Neuron (in vitro differentiated cells): ENCODE measurements at regions not wholly inside any gene's neighbourhood (a gene's known extent, or its start where the extent isn't known, plus 50 kb on each side); places are given as distances from the start of the nearest gene placed in this dataset.
"Not testable (repeated sequence)": the region's sequence is repeated elsewhere in the genome, so short reads cannot be mapped to it uniquely, and the experiment has no call there.

Experiments used
- H2AFZ ChIP-seq: one replicate; pipeline ENCODE4 v1.6.1; 2013; ENCODE audit warnings: low read depth, mild to moderate bottlenecking, inconsistent platforms, low read length, moderate library complexity
- H3K27me3 ChIP-seq: one replicate; pipeline ENCODE4 v1.6.1; 2013; ENCODE audit warnings: low read length; ENCODE audit not compliant: insufficient read depth
- H3K36me3 ChIP-seq: one replicate; pipeline ENCODE4 v1.6.1; 2013; ENCODE audit warnings: low read length; ENCODE audit not compliant: insufficient read depth
- H3K4me1 ChIP-seq: one replicate; pipeline ENCODE4 v1.6.1; 2013; ENCODE audit warnings: low read length; ENCODE audit not compliant: insufficient read depth
- H3K4me3 ChIP-seq: 2 replicates; pipeline ENCODE4 v1.5.1; 2013; ENCODE audit warnings: mild to moderate bottlenecking, low read length, moderate library complexity
- H3K9me3 ChIP-seq: one replicate; pipeline ENCODE4 v1.6.1; 2013; ENCODE audit warnings: low read length

DNA sequence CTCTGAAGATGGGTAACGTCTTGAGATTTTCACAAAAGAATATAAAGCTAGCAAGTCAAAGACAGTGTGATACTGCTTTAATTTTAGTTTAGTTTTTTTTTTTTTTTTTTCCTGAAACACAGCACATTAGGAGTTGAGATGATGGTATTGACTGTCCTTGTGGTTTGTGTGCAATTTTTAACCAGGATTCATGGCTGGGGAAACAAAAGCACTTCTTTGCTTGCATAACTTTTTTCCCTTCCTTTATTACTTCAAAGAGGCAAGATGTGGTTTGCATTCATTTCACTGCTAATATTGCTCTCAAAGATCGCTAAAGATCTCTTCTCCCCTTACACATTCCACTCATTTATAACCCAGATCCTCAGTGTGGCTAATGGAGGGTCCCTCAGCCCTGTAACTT, 157.1 kb upstream of the PZP start:
- H3K9me3 ChIP-seq = no peaks in the 10 kb centered on the region
- H3K4me3 ChIP-seq = no peak overlapping the region
- H3K4me1 ChIP-seq = no peaks in the 10 kb centered on the region
- H3K27me3 ChIP-seq = no peaks in the 10 kb centered on the region
- no peak overlapping the region for H2AFZ ChIP-seq
- H3K36me3 ChIP-seq = no peaks in the 10 kb centered on the region

DNA sequence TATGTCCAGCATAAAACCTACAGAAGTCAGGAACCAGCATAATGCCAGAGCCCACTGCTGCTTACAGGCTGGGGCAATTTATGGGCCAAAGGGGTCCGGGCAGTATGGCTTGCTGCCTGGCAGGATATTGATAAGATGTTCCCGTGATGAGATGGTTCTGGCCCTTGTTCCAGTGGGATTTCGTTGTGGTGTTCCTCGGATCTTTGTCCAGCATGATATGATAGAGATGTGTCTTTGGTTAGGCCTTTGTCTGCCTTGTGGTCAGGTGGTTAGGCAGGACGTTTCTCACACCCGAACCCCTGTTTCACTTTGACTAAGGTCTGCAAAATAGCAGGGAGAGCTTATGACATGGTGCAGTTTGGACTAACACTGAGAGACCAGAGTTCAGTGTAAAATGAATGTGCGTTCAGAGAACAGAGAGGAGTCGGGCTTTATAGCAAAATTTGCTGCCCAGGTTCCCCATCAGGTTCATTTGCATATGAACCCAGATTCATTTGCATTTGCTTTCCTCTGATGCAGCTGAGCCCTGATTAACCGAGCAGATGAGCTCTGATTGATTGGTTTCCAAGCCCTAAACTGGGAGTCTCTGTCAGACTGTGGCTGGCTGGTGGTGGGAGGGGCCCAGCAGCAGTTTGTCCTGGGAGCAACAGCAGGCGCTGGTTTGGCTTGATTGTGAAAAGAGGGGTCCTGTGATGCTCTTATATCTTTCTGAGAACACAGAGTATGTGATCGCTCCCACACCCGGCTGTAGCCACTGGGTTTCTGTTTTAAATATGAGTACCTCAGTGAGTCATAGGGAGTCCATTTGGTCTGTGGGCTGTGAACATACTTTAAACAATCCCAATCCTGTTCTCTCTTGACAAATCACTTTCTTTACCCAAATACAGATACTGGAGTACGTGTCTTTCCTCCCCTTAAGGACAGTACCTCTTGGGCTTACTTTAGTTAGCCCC, 156.3 kb upstream of the PZP start:
- H3K4me3 ChIP-seq = no peak overlapping the region
- no peaks in the 10 kb centered on the region for H3K4me1 ChIP-seq
- H3K9me3 ChIP-seq = no peaks in the 10 kb centered on the region
- H2AFZ ChIP-seq = no peak overlapping the region
- no peaks in the 10 kb centered on the region for H3K36me3 ChIP-seq
- no peaks in the 10 kb centered on the region for H3K27me3 ChIP-seq

DNA sequence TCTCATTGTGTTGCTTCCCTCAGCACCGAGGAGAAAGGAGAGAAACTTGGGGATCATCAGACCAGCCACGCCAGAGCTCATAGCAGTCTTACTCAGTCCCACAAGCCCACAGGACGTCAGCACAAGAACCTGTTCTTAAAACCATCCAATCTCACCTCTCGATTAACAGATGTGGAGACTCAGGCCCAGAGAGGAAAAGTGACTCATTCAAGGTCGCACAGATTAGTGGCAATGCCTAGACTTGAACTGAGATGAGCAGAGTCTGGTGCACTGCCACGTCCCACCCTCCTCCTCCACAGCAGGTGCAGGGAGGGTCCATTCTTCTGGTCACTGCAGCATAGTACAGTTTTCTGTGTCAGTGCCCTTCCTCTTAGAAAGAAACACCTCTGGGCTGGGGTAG, 154.9 kb upstream of the PZP start:
- H3K4me1 ChIP-seq = no peaks in the 10 kb centered on the region

DNA sequence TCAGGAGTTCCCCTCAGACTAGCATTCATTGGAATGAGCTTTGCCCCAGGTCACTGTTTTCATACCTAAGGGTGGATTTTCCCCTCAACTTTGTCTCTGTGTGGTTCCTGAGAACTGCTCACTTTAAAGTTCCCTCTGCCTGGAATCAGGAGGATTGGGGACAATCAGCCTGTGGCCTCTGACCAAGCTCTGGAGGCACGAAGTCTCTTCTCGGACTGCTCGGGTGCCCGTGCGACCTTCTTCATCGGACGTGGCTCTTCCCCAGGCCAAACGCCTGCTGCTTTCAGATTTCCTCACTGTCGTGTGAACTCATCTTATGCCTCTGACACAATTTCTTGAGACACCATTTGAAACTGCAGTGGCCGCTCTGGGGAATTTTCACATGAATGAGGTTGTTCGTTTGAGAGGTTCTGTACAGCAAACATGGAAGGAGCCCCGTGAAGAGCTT, 153.7 kb upstream of the PZP start:
- Histone ChIP-seq H3K4me3 (no peak overlapping the region), H2AFZ (no peak overlapping the region), H3K36me3 (no peaks in the 10 kb centered on the region), H3K9me3 (no peaks in the 10 kb centered on the region), H3K4me1 (no peaks in the 10 kb centered on the region), H3K27me3 (no peaks in the 10 kb centered on the region)

More for the DNA sequence above, 154.9 kb upstream of the PZP start:
- no peaks in the 10 kb centered on the region for H3K9me3 ChIP-seq
- H3K36me3 ChIP-seq = no peaks in the 10 kb centered on the region
- no peaks in the 10 kb centered on the region for H3K27me3 ChIP-seq
- no peak overlapping the region for H3K4me3 ChIP-seq
- H2AFZ ChIP-seq = no peak overlapping the region

DNA sequence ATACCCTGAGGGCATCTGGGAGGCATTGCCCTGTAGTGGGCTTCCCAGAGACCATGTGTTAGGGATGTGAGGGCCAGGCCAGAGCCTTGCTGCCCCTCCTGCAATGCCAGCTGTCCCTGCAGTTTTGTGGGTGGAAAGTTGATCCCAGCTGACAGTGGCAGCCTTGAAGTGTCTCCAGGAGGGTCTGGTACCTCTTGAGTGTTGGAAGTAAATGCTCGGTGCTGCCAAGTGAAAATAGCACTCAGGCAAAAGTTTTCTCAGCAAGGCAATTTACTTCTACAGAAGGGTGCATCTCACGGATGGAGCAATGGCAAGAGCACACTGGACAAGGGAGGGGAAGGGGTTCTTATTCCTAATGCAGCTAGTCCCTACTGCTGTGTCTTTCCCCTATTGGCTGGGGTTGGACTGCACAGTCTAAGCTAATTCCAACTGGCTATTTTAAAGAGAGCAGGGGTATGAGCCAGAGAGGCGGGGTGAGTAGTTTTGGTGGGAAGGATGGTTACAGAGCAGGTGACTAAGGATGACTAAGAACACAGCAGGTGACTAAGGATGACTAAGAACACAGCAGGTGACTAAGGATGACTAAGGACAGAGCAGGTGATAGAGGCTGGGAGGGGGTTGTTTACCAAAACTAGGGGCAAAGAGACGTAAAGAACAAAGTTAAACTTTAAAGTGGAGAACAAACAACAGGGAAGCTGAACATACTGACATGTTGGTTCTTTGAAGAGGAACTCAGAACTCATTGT, 146.0 kb upstream of the PZP start:
- H2AFZ ChIP-seq, H3K36me3 ChIP-seq, H3K4me1 ChIP-seq, H3K27me3 ChIP-seq, H3K4me3 ChIP-seq: not testable (repeated sequence)
- peaks cover 13% of the 10 kb centered on the region for H3K9me3 ChIP-seq

DNA sequence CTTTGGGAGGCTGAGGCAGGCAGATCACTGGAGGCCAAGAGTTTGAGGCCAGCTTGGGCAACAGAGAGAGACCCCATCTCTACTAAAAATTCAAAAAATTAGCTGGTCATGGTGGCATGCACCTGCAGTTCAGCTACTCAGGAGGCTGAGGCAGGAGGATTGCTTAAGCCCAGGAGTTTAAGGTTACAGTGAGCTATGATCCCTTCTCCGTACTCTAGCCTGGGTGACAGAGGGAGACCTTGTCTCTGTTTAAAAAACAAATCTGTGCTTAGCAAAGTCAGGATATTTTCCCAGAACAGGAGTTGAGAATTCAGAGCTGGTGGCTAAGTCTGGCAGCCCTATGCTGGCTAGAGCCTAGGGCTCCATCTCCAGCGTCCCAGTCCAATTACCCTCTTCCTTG, 142.9 kb upstream of the PZP start:
- Histone ChIP-seq H3K9me3 (peaks cover 13% of the 10 kb centered on the region), H3K36me3 (no peaks in the 10 kb centered on the region), H3K27me3 (no peaks in the 10 kb centered on the region), H2AFZ (no peak overlapping the region), H3K4me1 (no peaks in the 10 kb centered on the region), H3K4me3 (no peak overlapping the region)

DNA sequence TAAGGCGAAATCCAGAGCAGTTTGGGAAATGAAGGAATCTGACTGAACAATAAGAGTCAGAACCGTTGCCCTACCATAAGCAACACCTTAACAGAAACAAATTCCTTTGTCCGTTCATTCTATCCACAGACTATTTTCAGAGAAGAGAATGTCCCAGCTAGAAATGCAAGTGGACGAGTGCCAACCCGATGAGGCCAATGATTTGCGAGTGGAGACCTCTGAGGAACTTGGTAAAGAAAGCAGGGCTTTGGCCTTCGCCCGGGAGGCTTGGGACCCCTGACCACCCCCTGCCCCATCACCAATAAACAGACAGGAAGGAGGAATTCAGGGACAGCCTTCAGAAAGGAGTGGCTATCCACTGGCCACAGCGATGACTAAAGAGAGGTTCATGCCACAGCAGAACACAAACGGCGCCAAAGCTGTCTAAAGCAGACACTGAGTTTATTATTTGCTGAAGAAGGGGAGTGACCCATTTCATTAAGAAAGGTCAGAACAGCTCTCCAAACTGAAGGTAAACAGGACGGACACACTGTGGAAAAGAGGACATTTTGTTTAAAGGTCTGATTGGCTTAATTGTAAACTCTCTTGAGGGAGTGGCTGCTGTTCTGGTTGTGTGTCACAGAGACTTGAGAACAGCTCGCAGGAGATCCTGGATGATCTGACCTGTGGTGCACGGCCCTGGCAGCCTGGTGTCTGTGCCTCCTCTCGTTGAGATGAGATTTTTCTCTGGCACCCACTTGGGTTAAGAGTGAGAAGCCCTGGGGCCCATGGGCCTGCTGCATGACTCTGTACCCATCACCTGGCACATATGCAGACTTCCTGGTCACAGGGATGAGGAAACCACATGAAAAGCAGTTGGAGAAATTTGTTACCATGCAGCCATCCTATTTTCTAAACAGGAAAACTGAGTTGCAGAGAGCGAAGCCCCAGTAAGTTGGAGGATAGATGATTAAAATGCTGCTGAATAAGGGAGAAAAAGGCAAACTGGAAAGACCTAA, 142.0 kb upstream of the PZP start:
- Histone ChIP-seq H3K4me3 (no peak overlapping the region), H2AFZ (no peak overlapping the region), H3K9me3 (peaks cover 13% of the 10 kb centered on the region), H3K27me3 (no peaks in the 10 kb centered on the region), H3K4me1 (no peaks in the 10 kb centered on the region), H3K36me3 (no peaks in the 10 kb centered on the region)

DNA sequence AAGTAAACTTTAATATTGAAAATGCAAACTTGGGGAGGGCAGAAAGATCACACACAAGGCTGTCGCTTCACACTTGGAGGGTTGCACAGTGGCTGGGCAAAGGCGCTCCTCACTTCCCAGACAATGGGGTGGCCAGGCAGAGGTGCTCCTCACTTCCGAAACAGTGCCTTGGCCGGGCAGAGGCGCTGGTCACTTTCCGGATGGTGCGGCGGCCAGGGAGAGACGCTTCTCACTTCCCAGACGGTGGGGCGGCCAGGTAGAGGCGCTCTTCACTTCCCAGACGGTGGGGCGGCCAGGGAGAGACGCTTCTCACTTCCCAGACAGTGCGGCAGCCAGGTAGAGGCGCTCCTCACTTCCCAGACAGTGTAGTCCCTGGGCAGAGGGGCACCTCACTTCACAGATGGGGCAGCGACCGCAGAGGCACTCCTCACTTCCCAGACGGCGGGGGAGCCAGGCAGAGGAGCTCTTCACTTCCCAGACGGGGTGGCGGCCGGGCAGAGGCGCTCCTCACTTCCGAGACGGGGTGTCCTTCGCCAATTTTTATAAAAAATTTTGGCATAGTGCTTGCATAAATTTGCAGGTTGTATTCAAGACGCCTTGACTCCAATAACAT, 140.8 kb upstream of the PZP start:
- H3K9me3 ChIP-seq = peaks cover 13% of the 10 kb centered on the region
- no peak overlapping the region for H2AFZ ChIP-seq
- H3K27me3 ChIP-seq = no peaks in the 10 kb centered on the region
- H3K4me1 ChIP-seq = no peaks in the 10 kb centered on the region
- H3K4me3 ChIP-seq = no peak overlapping the region
- no peaks in the 10 kb centered on the region for H3K36me3 ChIP-seq

DNA sequence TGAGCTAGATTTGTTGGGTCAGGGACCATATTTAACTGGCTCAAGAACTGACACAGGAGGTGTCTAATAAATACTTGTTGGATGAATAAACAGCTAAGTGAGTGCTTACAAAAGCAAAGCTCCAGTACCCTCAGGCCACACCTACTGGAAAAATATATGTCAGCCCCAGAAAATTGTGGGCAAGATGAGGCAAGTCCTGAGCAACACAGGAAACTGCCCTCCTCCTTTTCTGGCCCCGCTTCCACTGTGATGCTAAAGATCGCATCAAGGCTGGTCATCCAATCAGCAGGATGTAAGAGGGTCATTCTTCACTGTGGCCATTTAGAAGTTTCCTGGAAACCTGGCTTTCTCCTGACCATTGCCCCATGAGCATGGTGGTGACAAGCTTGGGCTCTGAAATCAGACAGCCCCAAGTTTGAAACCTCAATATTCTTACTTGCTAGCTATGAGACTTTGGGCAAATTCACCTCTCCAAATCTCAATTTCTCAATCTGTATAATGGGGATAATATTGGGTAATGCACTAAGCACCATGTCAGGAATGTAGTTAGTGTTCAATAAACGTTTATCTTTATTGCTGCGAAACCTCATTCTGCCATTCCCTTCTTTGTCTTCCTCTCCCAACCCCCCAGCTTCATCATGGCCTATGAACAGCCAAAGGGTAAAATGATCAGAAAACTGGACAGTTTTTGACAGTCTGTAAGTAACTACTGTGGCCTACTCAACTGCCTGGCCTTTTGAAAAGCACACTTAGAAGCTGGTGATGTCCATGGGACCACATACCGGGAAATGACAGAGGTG, 139.3 kb upstream of the PZP start:
- H3K4me3 ChIP-seq = no peak overlapping the region
- peaks cover 5% of the 10 kb centered on the region for H3K9me3 ChIP-seq
- H2AFZ ChIP-seq = no peak overlapping the region
- no peaks in the 10 kb centered on the region for H3K36me3 ChIP-seq
- H3K4me1 ChIP-seq = no peaks in the 10 kb centered on the region
- no peaks in the 10 kb centered on the region for H3K27me3 ChIP-seq

DNA sequence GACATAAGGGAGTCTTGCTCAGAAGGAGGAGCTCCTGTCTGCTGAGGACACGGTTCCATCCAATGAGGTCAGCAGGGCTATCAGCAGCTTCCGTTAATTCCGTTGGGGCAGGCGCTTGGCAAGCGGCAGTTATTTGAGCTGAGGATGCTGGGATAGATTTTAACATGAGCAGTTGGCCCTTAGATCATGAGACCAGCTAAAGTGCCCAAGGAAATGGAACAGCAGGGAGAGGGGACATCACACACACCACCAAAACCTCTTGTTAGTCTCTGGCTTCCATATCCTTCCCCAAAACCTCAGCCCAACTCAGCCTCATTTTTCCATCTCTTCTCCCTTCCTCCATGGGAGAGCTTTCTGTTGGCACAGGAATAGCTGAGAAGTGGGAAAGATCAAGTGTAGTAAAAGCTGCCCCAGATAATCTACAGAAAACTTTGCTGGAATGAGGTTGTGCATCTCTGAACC, 138.7 kb upstream of the PZP start:
- no peaks in the 10 kb centered on the region for H3K36me3 ChIP-seq
- H3K27me3 ChIP-seq = no peaks in the 10 kb centered on the region
- H3K9me3 ChIP-seq = peaks cover 2% of the 10 kb centered on the region
- no peaks in the 10 kb centered on the region for H3K4me1 ChIP-seq
- H3K4me3 ChIP-seq = no peak overlapping the region
- H2AFZ ChIP-seq = no peak overlapping the region

DNA sequence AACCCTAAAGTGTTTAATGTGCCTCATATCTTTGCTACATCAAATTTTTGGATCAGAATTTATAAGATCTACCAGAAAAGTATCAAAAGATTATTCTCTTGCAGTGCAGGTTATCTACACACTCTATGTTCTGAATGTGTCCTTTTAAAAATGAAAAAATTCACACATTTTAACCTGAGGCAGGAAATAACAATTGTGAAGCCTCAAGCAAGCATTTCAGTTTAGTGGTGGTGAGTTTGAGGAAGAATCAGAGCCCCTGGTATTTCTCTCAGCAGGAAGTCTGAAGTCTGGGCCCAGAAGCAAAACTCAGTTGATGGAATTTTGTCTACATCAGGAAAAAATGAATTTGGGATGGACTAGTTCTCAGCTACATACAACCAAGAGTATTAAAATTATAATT, 137.0 kb upstream of the PZP start:
- no peaks in the 10 kb centered on the region for H3K9me3 ChIP-seq
- no peak overlapping the region for H2AFZ ChIP-seq
- H3K36me3 ChIP-seq = no peaks in the 10 kb centered on the region
- H3K4me1 ChIP-seq = no peaks in the 10 kb centered on the region
- no peak overlapping the region for H3K4me3 ChIP-seq
- H3K27me3 ChIP-seq = no peaks in the 10 kb centered on the region

DNA sequence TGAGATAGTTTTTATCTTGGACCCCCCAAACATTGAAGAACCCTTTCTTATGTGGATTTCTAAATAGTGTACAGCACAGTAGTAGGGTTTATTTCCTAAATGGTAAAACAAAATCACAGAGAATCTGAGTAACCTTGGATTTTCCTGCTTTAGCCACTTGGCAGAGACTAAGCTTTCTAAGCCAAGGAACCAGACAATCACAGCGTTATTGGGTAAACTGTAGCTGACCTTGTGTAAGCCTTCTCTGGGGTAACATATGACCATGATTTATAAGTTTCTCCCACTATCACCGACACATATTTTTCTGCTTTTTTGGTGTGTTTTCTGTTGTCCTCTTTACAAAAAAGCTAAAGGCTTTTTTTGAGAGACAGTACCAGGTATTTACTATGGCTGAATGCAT, 136.3 kb upstream of the PZP start:
- no peaks in the 10 kb centered on the region for H3K4me1 ChIP-seq
- H3K9me3 ChIP-seq = no peaks in the 10 kb centered on the region
- no peaks in the 10 kb centered on the region for H3K36me3 ChIP-seq
- no peak overlapping the region for H2AFZ ChIP-seq
- no peaks in the 10 kb centered on the region for H3K27me3 ChIP-seq
- no peak overlapping the region for H3K4me3 ChIP-seq
